HEK293T (cell line): ENCODE measurements at regions not wholly inside any gene's neighbourhood (a gene's known extent, or its start where the extent isn't known, plus 50 kb on each side); places are given as distances from the start of the nearest gene placed in this dataset.

Source experiments
- SUZ12 ChIP-seq: fragments of 450-650 bp; IDR thresholded peaks from 2 replicates; pipeline ENCODE4 v1.6.1; 2016; ENCODE audit warnings: mild to moderate bottlenecking
- TARDBP ChIP-seq: fragments of 450-650 bp; IDR thresholded peaks from 2 replicates; pipeline ENCODE4 v1.6.1; 2016

GRCh38 chr10:128537834-128538330 is 411.7 kb upstream of the MKI67 start:
- TF ChIP-seq SUZ12 = no peak
- TF ChIP-seq TARDBP = no peak
